Sigmoid colon (tissue), 3 donors: ENCODE measurements at regions not wholly inside any gene's neighbourhood (a gene's known extent, or its start where the extent isn't known, plus 50 kb on each side); places are given as distances from the start of the nearest gene placed in this dataset.

Experiments used
- CTCF ChIP-seq, 4 experiments: fragments of 450-650 bp in 3 of 4; fragments of 200-600 bp in 1 of 4; IDR thresholded peaks; one replicate each; pipeline ENCODE4 v1.5.1; 2016 to 2019; ENCODE audit warnings: antibody characterized with exemption in 4 of 4, mild to moderate bottlenecking in 3 of 4, moderate library complexity in 2 of 4
- POLR2A ChIP-seq, 2 donors: fragments of 450-650 bp; IDR thresholded peaks; one replicate each; pipeline ENCODE4 v1.6.1; 2016; ENCODE audit warnings: antibody characterized with exemption in 2 of 2, mild to moderate bottlenecking in 2 of 2, moderate library complexity in 2 of 2

GRCh38 chr6:2581611-2582010 is 169.1 kb downstream of the MYLK4 start:
- TF ChIP-seq CTCF (IDR thresholded peaks at IDR 0.05): no peak
- TF ChIP-seq POLR2A (IDR thresholded peaks at IDR 0.05): no peak
